ENCODE measurements at regions not wholly inside any gene's neighbourhood (a gene's known extent, or its start where the extent isn't known, plus 50 kb on each side); places are given as distances from the start of the nearest gene placed in this dataset.

DNA sequence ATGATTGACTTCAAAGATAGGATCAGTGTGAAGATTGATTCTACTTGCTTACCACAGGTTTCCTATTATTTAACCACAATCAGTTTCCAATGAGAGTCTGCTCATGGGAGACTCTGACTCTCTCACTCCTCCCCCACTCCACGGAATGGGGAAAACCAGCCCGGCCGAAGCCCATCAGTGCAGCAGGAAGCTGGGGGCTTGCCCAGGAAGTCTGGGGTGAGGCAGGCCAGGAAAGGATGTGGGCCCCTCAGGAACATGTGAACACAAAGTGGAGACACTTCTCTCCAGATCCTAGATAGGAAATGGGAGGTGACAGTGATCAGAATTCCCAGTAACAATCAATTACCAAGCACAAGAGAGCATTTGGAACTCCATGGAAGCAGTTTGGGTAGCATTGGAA is 144.2 kb downstream of the TTLL2 start:
- TF ChIP-seq, protein P1, sequence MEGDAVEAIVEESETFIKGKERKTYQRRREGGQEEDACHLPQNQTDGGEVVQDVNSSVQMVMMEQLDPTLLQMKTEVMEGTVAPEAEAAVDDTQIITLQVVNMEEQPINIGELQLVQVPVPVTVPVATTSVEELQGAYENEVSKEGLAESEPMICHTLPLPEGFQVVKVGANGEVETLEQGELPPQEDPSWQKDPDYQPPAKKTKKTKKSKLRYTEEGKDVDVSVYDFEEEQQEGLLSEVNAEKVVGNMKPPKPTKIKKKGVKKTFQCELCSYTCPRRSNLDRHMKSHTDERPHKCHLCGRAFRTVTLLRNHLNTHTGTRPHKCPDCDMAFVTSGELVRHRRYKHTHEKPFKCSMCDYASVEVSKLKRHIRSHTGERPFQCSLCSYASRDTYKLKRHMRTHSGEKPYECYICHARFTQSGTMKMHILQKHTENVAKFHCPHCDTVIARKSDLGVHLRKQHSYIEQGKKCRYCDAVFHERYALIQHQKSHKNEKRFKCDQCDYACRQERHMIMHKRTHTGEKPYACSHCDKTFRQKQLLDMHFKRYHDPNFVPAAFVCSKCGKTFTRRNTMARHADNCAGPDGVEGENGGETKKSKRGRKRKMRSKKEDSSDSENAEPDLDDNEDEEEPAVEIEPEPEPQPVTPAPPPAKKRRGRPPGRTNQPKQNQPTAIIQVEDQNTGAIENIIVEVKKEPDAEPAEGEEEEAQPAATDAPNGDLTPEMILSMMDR (IDR thresholded peaks at IDR 0.05; ENCODE audit: low read depth, low read length), result no peak
- TF ChIP-seq, protein P2, sequence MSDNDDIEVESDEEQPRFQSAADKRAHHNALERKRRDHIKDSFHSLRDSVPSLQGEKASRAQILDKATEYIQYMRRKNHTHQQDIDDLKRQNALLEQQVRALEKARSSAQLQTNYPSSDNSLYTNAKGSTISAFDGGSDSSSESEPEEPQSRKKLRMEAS (IDR thresholded peaks at IDR 0.05; ENCODE audit: low read depth, low read length), result no peak
- TF ChIP-seq POLR2A (IDR thresholded peaks at IDR 0.05; ENCODE audit: extremely low read depth, insufficient read length), result no peak

Measured in NB4 (cell line).